Panc1 (cell line): ENCODE measurements at regions not wholly inside any gene's neighbourhood (a gene's known extent, or its start where the extent isn't known, plus 50 kb on each side); places are given as distances from the start of the nearest gene placed in this dataset.
"Not testable (repeated sequence)": the region's sequence is repeated elsewhere in the genome, so short reads cannot be mapped to it uniquely, and the experiment has no call there.

ENCODE experiments used
- ATAC-seq: fragments of 200-7000 bp; cut with Tn5 transposase; 2 replicates; pipeline ENCODE4 v1.9.1; 2020; ENCODE audit warnings: mild to moderate bottlenecking, moderate library complexity
- BruUV-seq: library from RNA; stranded (reverse); fragments of 400-500 nt; replicated peaks from 2 replicates; lab custom pipeline; 2021; lab: Mats Ljungman, UMichigan
- CTCF ChIA-PET: fragments of 300-600 bp; sonication (Branson Sonifier 250); formaldehyde crosslinking; loops from one replicate; lab custom pipeline; 2022; ENCODE audit warnings: antibody characterized with exemption; lab: Charles Lee
- POLR2A ChIA-PET: fragments of 300-600 bp; sonication (Branson Sonifier 250); formaldehyde crosslinking; loops from one replicate; lab custom pipeline; 2022; ENCODE audit warnings: antibody characterized with exemption; lab: Charles Lee
- DNase-seq: peaks from one replicate; pipeline ENCODE4 v3.0.0-alpha.2; 2010; ENCODE audit warnings: low read depth, low spot score
- H3K27ac ChIP-seq: 2 replicates; pipeline ENCODE4 v1.5.1; 2011; ENCODE audit warnings: mild to moderate bottlenecking, low read length, inconsistent platforms
- H3K27me3 ChIP-seq: fragments of 200-500 bp; sonication (Bioruptor generic); 2 replicates; pipeline ENCODE4 v1.6.0; 2014; ENCODE audit warnings: low read length, inconsistent platforms; ENCODE audit not compliant: control insufficient read depth, insufficient read depth
- H3K36me3 ChIP-seq: fragments of 200-500 bp; sonication (Bioruptor generic); 2 replicates; pipeline ENCODE4 v1.5.1; 2014; ENCODE audit warnings: inconsistent platforms, mild to moderate bottlenecking, low read length, moderate library complexity; ENCODE audit not compliant: control insufficient read depth, insufficient read depth
- H3K4me1 ChIP-seq: 2 replicates; pipeline ENCODE4 v1.5.1; 2011; ENCODE audit warnings: inconsistent platforms, mild to moderate bottlenecking, low read length, moderate library complexity; ENCODE audit not compliant: control insufficient read depth, insufficient read depth
- H3K4me3 ChIP-seq, 2 experiments: 2 replicates each; pipeline ENCODE4 v1.5.1; 2011 to 2012; ENCODE audit warnings: low read depth in 2 of 2, low read length in 2 of 2, mild to moderate bottlenecking in 2 of 2, inconsistent platforms in 1 of 2, moderate library complexity in 1 of 2
- H3K9me3 ChIP-seq: fragments of 200-500 bp; sonication (Bioruptor generic); 2 replicates; pipeline ENCODE4 v1.5.1; 2014; ENCODE audit warnings: low read depth, mild to moderate bottlenecking, inconsistent platforms, low read length, moderate library complexity; ENCODE audit not compliant: control insufficient read depth, insufficient read depth
- in situ Hi-C: cut with HindIII; loops from 2 replicates; pipeline ENCODE4 v1.10.0; 2016; ENCODE audit warnings: low sequenced_read_pairs, low pct_unique_long_range_greater_than_20kb
- intact Hi-C: fragments of 100-400 bp; cut with micrococcal nuclease; formaldehyde crosslinking; loops from one replicate; pipeline ENCODE4 v1.10.0; 2022; ENCODE audit not compliant: unreplicated experiment

DNA sequence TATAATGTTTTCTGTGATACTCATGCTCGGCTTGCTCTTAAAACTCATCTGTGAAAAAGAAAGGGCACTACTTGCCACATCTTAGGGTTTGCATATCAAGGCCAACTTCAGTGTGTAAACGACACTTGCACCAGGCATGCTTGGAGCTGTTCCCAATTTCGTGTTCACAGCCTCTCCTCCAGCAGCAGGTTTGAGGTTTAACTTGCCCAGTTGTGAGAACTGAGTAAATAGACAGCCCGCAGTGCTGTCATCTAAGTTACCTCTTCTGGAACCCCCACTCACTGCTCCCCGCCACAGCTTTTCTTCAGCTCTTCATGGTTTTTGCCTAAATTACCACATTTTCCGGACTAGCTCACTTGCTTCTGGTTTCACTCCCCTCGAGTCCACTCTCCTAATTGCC is 595.4 kb downstream of the TTLL7 start:
- H3K27ac ChIP-seq, H3K9me3 ChIP-seq, DNase-seq, H3K4me1 ChIP-seq, H3K4me3 ChIP-seq, BruUV-seq, H3K36me3 ChIP-seq, ATAC-seq, POLR2A ChIA-PET, intact Hi-C loops, CTCF ChIA-PET, in situ Hi-C loops, H3K27me3 ChIP-seq: not testable (repeated sequence)

DNA sequence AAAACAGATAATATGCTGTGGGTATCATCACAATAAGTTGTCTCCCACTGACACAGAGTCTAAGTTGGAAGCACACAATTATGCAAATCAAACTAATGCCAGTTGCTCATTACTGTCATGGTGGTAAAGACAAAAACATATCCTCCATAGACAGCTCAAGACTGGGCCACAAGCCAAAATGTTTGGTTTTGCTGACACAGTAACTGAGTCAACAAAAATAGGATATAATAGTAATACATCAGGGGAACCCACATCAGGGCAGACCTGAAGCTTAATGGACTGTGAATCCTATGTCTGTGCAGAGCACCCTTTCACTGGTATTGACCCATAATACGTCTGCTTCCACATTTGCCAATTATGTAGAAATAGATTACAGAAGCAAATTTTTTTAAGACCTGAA is 597.8 kb downstream of the TTLL7 start:
- DNase-seq, H3K4me1 ChIP-seq, H3K36me3 ChIP-seq, in situ Hi-C loops, H3K27me3 ChIP-seq, ATAC-seq, H3K27ac ChIP-seq, POLR2A ChIA-PET, H3K9me3 ChIP-seq, H3K4me3 ChIP-seq, CTCF ChIA-PET, intact Hi-C loops, BruUV-seq: not testable (repeated sequence)

DNA sequence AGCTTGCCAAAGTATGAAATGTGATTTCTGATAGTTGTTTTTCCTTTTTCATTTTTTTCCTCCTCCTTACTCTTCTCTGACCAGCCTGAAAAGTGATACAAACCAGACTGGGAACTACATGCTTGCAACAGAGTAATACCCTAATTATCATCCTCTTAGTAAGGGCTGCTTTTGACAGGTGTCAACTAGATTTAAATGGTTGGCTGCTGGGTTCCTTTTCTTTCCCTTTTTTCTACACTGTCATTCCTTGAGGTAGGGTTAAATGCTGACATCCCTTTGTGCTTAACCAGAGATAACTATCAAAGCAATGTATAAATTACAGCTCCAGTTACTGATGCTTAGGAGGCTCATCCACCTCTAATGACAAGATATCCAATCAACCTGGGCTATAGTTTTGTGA is 598.8 kb downstream of the TTLL7 start:
- ATAC-seq, H3K4me3 ChIP-seq, H3K27me3 ChIP-seq, intact Hi-C loops, H3K36me3 ChIP-seq, BruUV-seq, H3K27ac ChIP-seq, POLR2A ChIA-PET, CTCF ChIA-PET, in situ Hi-C loops, DNase-seq, H3K9me3 ChIP-seq, H3K4me1 ChIP-seq: not testable (repeated sequence)

DNA sequence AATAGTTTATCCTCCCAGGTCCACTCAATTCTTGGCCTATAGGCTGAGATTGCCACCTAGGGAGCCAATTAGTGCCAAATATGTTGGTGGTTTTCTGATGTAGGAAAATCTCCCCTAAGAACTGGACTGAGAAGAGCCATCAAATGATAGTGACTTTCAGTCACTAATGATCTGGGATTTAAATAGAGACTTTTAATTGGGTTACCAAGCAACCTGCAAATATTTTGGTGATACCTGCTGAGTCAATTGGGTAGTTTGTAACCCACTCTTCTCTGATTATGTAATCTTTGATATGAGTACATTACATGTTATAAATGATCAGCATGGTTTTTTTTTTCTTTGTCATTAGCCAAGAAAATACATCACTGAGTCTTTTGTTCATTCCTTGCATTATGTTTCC is 600.8 kb downstream of the TTLL7 start:
- H3K4me3 ChIP-seq, H3K27ac ChIP-seq, H3K36me3 ChIP-seq, H3K27me3 ChIP-seq, H3K9me3 ChIP-seq, CTCF ChIA-PET, in situ Hi-C loops, ATAC-seq, DNase-seq, intact Hi-C loops, BruUV-seq, H3K4me1 ChIP-seq: not testable (repeated sequence)
- POLR2A ChIA-PET = interaction anchor here (0.7 kb wide), 1 partner anchor 427 kb away, joined by 3 read pairs; no protein-coding TSS in a partner anchor

DNA sequence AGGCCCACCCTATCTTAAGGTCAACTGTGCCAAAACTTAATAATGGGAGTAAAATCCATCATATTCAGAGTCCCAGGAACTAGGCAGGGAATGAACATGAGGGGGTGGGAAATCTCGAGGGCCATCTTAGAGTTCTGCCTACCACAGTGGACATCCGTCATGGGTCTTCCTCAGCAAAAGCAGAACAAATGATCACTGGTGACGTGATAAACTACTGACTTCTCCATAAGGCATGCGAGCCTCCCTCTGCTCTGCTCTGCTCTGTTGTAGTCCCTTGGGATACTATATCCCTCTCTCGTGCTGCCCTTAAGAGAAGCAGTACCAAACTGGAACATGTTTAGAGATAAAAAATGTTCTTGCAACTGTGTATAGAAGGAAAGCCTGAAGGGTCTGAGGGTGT is 603.8 kb downstream of the TTLL7 start:
- H3K36me3 ChIP-seq, POLR2A ChIA-PET, BruUV-seq, ATAC-seq, intact Hi-C loops, H3K27me3 ChIP-seq, in situ Hi-C loops, H3K4me3 ChIP-seq, DNase-seq, CTCF ChIA-PET, H3K27ac ChIP-seq, H3K9me3 ChIP-seq, H3K4me1 ChIP-seq: not testable (repeated sequence)

DNA sequence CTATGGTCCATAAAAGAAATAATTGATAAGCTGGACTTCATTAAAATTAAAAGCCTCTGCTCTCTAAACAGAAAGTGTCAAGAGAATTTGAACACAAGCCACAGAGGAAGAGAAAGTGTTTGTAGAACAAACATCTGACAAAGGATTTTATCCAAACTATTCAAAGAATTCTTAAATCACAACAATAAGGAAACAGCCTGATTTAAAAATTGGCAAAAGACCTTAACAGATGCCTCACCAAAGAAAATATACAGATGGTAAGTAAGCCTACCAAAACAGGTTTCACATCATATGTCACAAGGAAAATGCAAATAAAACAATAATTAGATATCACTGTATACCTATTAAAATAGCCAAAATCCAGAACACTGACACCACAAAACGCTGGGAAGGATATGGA is 612.0 kb downstream of the TTLL7 start:
- in situ Hi-C loops, CTCF ChIA-PET: not testable (repeated sequence)

DNA sequence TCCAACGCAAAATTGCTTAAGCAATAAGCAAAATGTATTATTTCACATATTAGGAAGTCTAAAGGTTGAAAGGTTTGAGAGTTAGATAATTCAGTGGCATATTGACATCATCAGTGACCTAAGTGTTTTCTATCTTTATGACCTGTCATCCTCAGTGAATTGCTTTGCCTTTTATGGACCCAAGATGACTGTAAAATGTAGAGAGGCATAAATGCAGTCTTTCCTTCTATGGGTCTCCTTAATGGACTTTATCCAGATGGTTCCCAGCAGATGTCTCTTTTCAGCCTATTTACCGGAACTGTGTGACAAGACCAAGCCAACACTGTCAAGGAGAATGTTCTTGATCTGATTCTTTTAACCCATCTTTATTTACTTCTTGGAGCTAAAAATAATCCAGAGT is 615.8 kb downstream of the TTLL7 start:
- H3K36me3 ChIP-seq, intact Hi-C loops, BruUV-seq, DNase-seq, POLR2A ChIA-PET, H3K4me1 ChIP-seq, CTCF ChIA-PET, H3K9me3 ChIP-seq, H3K4me3 ChIP-seq, H3K27ac ChIP-seq, H3K27me3 ChIP-seq, in situ Hi-C loops, ATAC-seq: not testable (repeated sequence)

More for the DNA sequence above, 612.0 kb downstream of the TTLL7 start:
- H3K4me3 ChIP-seq, H3K4me1 ChIP-seq, H3K27me3 ChIP-seq, intact Hi-C loops, BruUV-seq, DNase-seq, ATAC-seq, H3K27ac ChIP-seq, POLR2A ChIA-PET, H3K9me3 ChIP-seq, H3K36me3 ChIP-seq: not testable (repeated sequence)

DNA sequence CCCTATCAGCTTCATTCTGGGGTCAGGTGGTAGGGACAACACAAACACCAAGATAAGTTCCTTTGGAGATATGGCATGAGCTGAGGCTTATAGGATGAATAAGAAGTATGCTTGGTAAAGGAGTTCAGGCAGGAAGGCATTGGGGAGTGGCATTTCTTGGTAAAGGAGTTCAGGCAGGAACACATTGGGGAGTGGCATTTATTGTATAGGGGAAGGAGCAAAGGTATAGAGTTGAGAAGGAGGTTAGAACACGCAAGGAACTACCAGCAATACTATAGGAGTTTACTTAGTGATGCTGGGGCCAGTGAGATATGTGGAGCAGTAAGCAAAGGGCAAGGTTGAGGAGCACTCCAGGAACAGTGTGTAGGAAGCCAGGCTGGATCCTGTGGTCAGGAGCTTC is 625.9 kb downstream of the TTLL7 start:
- DNase-seq, CTCF ChIA-PET, in situ Hi-C loops, H3K27ac ChIP-seq, POLR2A ChIA-PET, H3K4me1 ChIP-seq, H3K4me3 ChIP-seq, intact Hi-C loops, ATAC-seq, H3K36me3 ChIP-seq, H3K9me3 ChIP-seq, H3K27me3 ChIP-seq, BruUV-seq: not testable (repeated sequence)
